ENCODE measurements at regions not wholly inside any gene's neighbourhood (a gene's known extent, or its start where the extent isn't known, plus 50 kb on each side); places are given as distances from the start of the nearest gene placed in this dataset.
"Not testable (repeated sequence)": the region's sequence is repeated elsewhere in the genome, so short reads cannot be mapped to it uniquely, and the experiment has no call there.

DNA sequence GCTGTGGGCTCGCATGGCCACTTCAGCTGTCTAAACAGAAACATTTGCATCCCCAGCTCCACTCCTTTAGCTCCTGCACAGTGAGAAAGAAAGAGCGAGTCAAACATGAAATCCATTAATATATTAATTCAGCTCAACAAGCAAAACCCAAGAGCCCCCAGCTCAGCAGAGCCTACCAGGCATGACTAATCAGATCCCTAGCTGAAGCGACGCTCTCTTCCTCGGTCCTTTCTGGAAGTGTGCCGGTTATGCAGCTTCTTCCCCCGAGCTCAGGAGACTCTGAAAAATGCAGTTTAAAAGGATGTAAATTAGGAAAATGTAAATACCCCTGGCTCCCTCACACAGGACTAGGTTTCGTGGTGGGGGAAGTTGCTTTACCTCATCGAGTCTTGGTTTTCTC, 221.5 kb downstream of the ANKRD30B start:
- TF ChIP-seq CTCF (conservative IDR thresholded peaks at IDR 0.05 in 1 of 2, IDR thresholded peaks at IDR 0.05 in 1 of 2; ENCODE audit: low read depth in 1 of 2, low read length in 2 of 2) (no peak), EZH2 (IDR thresholded peaks at IDR 0.05; ENCODE audit: low read length, missing control alignments) (no peak)
- H3K4me2 ChIP-seq (ENCODE audit: extremely low read depth, insufficient read depth, low read length), result no peak overlapping the region
- no peaks in the 10 kb centered on the region for H3K79me2 ChIP-seq (ENCODE audit: control insufficient read depth, insufficient read depth, low read length)
- H3K27me3 ChIP-seq (ENCODE audit: control insufficient read depth, insufficient read depth, low read length), result no peaks in the 10 kb centered on the region
- H3K27ac ChIP-seq (ENCODE audit: insufficient read depth, low read length), result no peak overlapping the region
- no peak overlapping the region for H3K4me3 ChIP-seq (replicated peaks in 1 of 4; ENCODE audit: control extremely low read depth in 1 of 4, insufficient read depth in 1 of 4, low read depth in 3 of 4, low read length in 4 of 4)
- no peak overlapping the region for H2AFZ ChIP-seq (ENCODE audit: low read length)
- DNase-seq (ENCODE audit: low read depth in 2 of 2), result no peak
- H3K4me1 ChIP-seq (ENCODE audit: control insufficient read depth, extremely low read depth, insufficient read depth, low read length), result no peaks in the 10 kb centered on the region
- no peaks in the 10 kb centered on the region for H3K9me3 ChIP-seq (ENCODE audit: control insufficient read depth, insufficient read depth, low read depth, low read length)
- no peaks in the 10 kb centered on the region for H3K36me3 ChIP-seq (ENCODE audit: control insufficient read depth, insufficient read depth, low read length)
- no peaks in the 10 kb centered on the region for H4K20me1 ChIP-seq (ENCODE audit: control insufficient read depth, extremely low read depth, insufficient read depth, low read length)
- no peak overlapping the region for H3K9ac ChIP-seq (ENCODE audit: insufficient read depth, low read length)

- no peak for TF ChIP-seq EZH2 (IDR thresholded peaks at IDR 0.05; ENCODE audit: low read length, missing control alignments)
- TF ChIP-seq CTCF (conservative IDR thresholded peaks at IDR 0.05 in 1 of 2, IDR thresholded peaks at IDR 0.05 in 1 of 2; ENCODE audit: low read depth in 1 of 2, low read length in 2 of 2), result no peak
- DNase-seq (ENCODE audit: low read depth in 2 of 2), result peak in 1 of 2 donors; percentile 33
- Histone ChIP-seq H4K20me1 (ENCODE audit: control insufficient read depth, extremely low read depth, insufficient read depth, low read length) (no peaks in the 10 kb centered on the region), H3K27me3 (ENCODE audit: control insufficient read depth, insufficient read depth, low read length) (no peaks in the 10 kb centered on the region), H2AFZ (ENCODE audit: low read length) (no peak overlapping the region), H3K36me3 (ENCODE audit: control insufficient read depth, insufficient read depth, low read length) (no peaks in the 10 kb centered on the region), H3K4me1 (ENCODE audit: control insufficient read depth, extremely low read depth, insufficient read depth, low read length) (no peaks in the 10 kb centered on the region), H3K4me3 (replicated peaks in 1 of 4; ENCODE audit: control extremely low read depth in 1 of 4, insufficient read depth in 1 of 4, low read depth in 3 of 4, low read length in 4 of 4) (no peak overlapping the region), H3K9ac (ENCODE audit: insufficient read depth, low read length) (no peak overlapping the region), H3K79me2 (ENCODE audit: control insufficient read depth, insufficient read depth, low read length) (no peaks in the 10 kb centered on the region), H3K27ac (ENCODE audit: insufficient read depth, low read length) (no peak overlapping the region), H3K9me3 (ENCODE audit: control insufficient read depth, insufficient read depth, low read depth, low read length) (no peaks in the 10 kb centered on the region), H3K4me2 (ENCODE audit: extremely low read depth, insufficient read depth, low read length) (no peak overlapping the region)
These were observed 222.1 kb downstream of the ANKRD30B start for GRCh38 chr18:14970027-14970426.

DNA sequence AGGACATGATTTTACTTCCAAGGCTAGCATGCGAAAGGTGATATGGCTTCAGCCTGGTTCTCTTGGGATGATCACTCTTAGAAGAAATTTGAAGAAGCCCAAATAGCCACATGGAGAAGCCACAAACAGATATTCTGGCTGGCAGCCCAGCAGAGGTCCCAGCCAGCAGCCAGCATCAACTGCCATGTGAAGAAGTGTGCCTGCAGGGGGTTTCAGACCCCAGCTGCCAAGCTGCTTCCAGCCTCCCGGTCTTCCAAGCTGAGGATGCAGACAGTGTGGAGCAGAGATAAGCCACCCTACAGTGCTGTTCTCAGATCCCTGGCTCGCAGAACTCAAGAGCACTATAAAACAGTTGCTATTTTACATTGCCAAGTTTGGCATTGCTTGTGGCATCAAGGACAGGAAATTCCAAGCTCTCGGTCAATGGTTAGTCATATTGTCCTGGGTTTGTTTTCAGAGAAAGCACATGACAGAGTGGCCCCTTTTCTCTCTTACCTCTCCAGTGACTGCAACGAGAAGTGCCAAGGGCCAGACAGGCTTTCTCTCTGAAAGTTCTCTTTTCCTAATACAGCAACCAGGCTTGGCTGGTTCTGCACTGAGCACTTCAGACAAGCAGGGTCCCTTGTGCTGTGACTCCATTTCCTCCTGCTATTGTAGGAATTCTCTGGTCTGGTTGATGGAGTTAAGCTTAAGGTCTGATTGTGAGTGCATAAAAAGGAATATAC, 223.7 kb downstream of the ANKRD30B start:
- Histone ChIP-seq H2AFZ (ENCODE audit: low read length) (no peak overlapping the region), H4K20me1 (ENCODE audit: control insufficient read depth, extremely low read depth, insufficient read depth, low read length) (no peaks in the 10 kb centered on the region), H3K4me2 (ENCODE audit: extremely low read depth, insufficient read depth, low read length) (no peak overlapping the region), H3K4me3 (replicated peaks in 1 of 4; ENCODE audit: control extremely low read depth in 1 of 4, insufficient read depth in 1 of 4, low read depth in 3 of 4, low read length in 4 of 4) (no peak overlapping the region), H3K27ac (ENCODE audit: insufficient read depth, low read length) (no peak overlapping the region), H3K36me3 (ENCODE audit: control insufficient read depth, insufficient read depth, low read length) (no peaks in the 10 kb centered on the region), H3K4me1 (ENCODE audit: control insufficient read depth, extremely low read depth, insufficient read depth, low read length) (no peaks in the 10 kb centered on the region), H3K9me3 (ENCODE audit: control insufficient read depth, insufficient read depth, low read depth, low read length) (no peaks in the 10 kb centered on the region), H3K79me2 (ENCODE audit: control insufficient read depth, insufficient read depth, low read length) (no peaks in the 10 kb centered on the region), H3K27me3 (ENCODE audit: control insufficient read depth, insufficient read depth, low read length) (no peaks in the 10 kb centered on the region), H3K9ac (ENCODE audit: insufficient read depth, low read length) (no peak overlapping the region)
- DNase-seq (ENCODE audit: low read depth in 2 of 2), result peak in 1 of 2 donors; percentile 20
- TF ChIP-seq EZH2 (IDR thresholded peaks at IDR 0.05; ENCODE audit: low read length, missing control alignments) (no peak), CTCF (conservative IDR thresholded peaks at IDR 0.05 in 1 of 2, IDR thresholded peaks at IDR 0.05 in 1 of 2; ENCODE audit: low read depth in 1 of 2, low read length in 2 of 2) (no peak)

- not testable (repeated sequence) for H3K9me3 ChIP-seq (ENCODE audit: control insufficient read depth, insufficient read depth, low read depth, low read length); H3K36me3 ChIP-seq (ENCODE audit: control insufficient read depth, insufficient read depth, low read length); H3K4me1 ChIP-seq (ENCODE audit: control insufficient read depth, extremely low read depth, insufficient read depth, low read length); H4K20me1 ChIP-seq (ENCODE audit: control insufficient read depth, extremely low read depth, insufficient read depth, low read length); H2AFZ ChIP-seq (ENCODE audit: low read length); H3K9ac ChIP-seq (ENCODE audit: insufficient read depth, low read length); H3K4me3 ChIP-seq (replicated peaks in 1 of 4; ENCODE audit: control extremely low read depth in 1 of 4, insufficient read depth in 1 of 4, low read depth in 3 of 4, low read length in 4 of 4); H3K79me2 ChIP-seq (ENCODE audit: control insufficient read depth, insufficient read depth, low read length); H3K27ac ChIP-seq (ENCODE audit: insufficient read depth, low read length); H3K27me3 ChIP-seq (ENCODE audit: control insufficient read depth, insufficient read depth, low read length); DNase-seq (ENCODE audit: low read depth in 2 of 2); H3K4me2 ChIP-seq (ENCODE audit: extremely low read depth, insufficient read depth, low read length)
These were observed 225.4 kb downstream of the ANKRD30B start for GRCh38 chr18:14973421-14973820.

Measured in fibroblast of lung (primary cell).